CD4-positive, alpha-beta T cell treated with Interleukin-4 for 4 hours (primary cell): ENCODE measurements at regions not wholly inside any gene's neighbourhood (a gene's known extent, or its start where the extent isn't known, plus 50 kb on each side); places are given as distances from the start of the nearest gene placed in this dataset.
"Not testable (repeated sequence)": the region's sequence is repeated elsewhere in the genome, so short reads cannot be mapped to it uniquely, and the experiment has no call there.

Experiments
- DNase-seq: peaks from one replicate; pipeline ENCODE4 v3.0.0-alpha.2; 2020

DNA sequence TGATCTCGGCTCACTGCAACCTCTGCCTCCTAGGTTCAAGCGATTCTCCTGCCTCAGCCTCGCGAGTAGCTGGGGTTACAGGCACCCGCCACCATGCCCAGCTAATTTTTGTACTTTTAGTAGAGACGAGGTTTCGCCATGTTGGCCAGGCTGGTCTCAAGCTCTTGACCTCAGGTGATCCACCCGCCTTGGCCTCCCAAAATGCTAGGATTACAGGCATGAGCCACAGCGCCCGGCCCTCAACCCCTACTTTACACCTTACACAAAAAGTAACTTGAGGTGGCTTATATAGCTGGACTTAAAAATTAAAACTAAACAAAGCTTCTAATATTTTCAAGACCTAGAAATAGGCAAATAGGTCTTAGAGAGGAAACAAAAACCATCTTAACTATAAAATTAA, 524.0 kb upstream of the FAM174A start:
- DNase-seq: not testable (repeated sequence)

DNA sequence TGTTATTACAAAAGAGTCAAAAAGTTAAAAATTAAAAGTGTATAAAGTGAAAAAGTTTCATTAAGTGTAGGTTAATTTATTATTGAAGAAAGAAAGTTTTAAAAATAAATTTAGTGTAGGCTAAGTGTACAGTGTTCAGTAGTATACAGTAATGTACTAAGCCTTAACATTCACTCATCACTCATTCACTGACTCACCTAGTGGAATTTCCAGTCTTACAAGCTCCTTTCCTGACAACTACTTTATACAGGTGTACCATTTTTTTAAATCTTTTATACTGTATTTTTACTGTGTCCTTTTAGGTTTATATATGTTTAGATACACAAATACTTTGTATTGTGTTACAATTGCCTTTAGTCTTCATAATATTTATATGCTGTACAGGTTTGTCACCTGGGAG, 530.2 kb upstream of the FAM174A start:
- no peak for DNase-seq

DNA sequence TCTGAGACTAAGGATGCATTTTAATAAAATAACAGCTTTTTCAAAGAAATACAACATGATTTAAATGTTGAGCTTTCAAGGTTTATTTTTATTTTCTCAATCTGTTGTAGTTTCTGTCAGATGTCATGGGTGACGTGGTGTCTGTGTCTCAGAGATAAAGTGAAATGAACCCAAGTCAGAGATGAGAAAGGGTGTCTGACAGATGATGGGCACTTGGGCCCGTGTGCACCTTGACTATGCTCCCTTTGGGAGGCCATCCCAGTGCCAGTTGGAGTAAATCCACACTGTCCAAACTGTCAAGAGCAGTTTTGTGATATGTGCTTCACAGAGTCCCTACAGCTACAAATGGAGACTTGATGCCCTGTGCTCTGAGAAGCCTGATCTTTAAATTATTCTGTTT, 536.9 kb upstream of the FAM174A start:
- no peak for DNase-seq

DNA sequence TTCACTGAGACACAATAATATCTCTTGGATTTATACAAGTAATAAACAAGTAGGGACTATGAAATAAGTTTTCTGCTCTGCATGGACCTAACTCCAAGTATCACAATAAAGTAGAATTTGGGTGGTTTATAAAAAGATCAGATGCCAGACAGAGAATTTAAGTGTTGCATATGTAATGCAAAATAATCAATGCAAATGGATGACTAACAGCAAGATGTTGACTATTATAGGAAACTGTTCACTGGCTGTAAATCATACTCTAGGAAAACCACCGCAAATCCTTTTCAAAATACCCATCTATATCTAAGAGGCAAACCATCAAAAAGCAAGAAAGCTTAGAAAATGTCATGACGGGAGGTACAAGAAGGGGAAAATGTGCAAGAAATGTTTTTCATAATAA, 539.8 kb upstream of the FAM174A start:
- no peak for DNase-seq

DNA sequence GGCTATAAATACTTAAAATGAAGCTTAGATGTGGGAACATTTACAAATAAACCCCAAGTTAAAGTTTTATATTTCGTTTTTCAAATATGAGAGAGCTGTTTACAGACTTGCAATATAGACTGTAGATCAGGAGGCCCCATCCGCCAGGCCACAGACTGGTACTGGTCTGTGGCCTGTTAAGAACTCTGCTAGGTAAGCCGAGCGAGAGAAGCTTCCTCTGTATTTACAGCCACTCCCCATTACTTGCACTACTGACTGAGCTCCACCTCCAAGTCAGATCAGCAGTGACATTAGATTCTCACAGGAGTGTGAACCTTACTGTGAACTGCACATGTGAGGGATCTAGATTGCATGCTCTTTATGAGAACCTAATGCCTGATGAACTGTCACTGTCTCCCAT, 561.4 kb upstream of the FAM174A start:
- no peak for DNase-seq

DNA sequence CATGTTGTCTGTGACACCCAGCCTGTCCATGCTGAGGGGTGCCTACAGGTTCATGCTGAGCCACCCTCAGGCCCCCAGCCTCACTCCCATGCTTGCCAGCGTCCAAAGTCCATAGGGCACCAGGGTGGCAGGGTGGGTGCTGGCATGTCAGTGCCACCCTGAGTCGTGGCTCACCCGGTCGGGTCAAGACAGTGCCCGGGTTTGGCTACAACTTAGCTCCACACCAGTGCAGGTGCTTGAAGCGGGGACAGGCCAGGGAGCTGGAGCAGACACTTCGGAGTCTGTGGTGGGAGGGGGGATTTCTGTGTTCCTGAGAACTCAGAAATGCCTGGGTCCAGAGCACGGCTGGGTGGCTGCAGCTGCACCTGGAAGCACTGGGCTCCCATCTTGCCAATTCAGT, 579.2 kb upstream of the FAM174A start:
- DNase-seq: no peak

DNA sequence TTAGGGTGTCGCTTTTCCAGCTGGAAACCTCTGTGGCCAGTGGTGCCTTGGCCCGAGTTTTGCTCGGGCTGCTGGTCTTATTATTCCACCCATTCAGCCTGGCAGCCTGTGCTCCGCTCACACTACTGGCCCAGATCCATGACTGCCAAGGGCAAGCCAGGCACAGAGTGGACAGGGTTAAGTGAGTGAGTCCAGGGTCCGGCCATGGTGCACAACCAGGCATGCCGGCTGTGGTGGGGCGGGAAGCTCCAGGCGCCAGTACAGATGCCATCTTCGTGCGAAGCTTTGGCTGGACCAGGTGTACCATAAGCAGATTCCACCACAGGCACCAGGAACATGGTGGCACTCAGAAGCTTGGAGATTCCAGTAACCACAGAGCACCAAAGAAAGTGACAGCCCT, 580.2 kb upstream of the FAM174A start:
- DNase-seq: no peak

DNA sequence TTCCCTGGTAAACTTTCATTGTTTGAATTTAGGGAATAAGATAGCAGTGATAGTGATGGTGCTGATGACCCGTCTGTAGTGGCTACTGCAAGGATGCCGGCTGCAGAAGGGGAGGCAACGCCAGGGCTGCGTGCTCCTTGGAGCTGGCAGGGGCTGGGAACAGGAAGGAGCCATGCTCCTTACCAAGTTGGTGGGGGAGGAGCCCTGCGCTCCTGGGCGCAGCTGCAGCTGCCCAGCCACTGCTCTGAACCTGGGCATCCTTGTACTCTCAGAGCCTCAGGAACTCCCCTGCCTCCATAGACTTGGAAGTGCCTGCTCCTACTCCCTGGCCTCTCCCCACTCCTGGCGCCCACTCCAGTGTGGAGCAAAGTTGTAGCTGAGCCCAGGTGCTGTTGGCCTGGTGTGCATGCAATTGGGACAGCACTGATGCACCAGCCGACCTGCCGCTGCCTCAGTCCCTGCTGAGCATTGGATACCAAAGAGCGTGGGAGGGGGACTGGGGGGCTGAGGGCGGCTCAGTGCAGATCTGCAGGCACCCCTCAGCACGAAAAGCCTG, 585.1 kb upstream of the FAM174A start:
- DNase-seq: no peak

DNA sequence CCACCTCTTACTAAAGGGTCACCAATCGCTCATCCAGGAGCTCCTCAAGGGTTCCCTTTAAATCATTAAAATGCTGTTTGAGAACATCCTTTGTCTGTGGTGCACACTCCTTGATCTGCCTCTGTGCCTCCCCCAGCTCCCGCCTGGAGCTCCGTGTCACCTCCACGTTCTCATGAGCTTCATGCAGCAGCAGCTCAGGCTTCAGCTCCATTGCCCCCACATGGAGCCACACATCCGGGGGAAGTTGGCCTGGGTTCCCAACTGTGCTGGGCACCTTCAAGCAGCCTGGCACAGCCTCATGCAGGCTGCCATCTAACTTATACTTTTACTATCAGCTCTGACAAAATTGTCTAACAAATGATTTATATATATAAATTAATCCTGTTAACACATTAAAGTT, 585.8 kb upstream of the FAM174A start:
- no peak for DNase-seq

DNA sequence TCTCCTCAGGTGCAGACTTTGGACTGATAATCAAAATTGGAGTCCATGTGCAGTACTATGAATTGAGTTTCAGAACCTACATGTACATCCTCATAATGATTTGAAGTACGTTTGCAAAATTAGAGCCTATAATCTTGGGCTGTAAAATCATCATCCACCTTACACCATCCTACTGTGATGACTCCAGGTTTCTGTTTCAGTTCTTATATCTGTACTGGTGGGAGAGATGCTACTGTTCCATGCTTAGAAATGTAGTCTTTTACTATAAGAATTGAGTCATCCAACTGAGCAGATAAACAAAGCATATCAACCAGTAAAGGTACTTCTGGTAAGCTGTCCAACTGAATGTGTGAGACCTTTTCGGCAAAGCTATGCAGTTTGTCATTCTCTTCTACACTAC, 586.3 kb upstream of the FAM174A start:
- DNase-seq: no peak

DNA sequence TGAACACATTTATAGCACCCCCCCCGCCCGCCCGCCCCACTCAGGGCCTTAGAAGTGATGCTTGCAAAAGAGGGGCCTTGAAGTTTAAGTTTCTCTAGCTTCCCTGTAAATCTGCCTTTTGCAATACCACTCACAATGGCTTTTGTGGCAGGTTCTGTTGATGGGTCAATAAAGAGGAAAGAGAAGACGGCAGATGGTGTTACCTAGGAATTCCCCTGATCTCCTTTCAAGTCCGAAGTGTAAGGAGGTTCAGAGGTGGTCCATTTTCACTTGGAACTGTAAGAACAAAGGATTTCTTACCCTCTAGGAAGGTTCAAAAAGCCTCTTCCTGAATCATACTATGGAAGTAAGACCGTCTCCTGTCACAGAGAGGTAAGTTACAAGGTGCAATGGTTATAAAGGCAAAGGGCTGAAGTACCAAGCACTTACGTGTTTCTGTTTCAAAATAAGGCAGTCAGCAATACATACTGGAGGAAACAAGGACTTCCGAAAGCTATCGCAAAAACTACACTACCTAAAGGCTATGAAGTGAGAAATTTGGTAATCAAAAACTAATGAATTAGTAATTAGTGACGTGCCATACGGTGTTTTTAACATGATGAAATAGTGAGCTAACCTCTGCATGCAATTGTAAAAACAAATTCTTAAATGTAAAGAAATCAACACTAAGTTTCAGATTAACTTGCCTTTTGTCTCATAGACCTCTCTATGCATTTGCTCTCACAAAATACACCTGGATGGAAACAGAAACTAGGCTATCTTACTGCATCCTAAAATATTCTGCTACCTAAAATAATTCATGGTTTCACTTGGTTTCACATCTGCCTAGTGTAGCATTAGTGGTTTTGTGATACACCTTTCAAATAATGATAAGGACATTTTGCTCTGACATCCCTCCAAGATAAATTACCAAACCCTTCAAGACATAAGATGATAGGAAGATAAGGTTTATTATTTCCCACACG, 589.4 kb upstream of the FAM174A start:
- no peak for DNase-seq

DNA sequence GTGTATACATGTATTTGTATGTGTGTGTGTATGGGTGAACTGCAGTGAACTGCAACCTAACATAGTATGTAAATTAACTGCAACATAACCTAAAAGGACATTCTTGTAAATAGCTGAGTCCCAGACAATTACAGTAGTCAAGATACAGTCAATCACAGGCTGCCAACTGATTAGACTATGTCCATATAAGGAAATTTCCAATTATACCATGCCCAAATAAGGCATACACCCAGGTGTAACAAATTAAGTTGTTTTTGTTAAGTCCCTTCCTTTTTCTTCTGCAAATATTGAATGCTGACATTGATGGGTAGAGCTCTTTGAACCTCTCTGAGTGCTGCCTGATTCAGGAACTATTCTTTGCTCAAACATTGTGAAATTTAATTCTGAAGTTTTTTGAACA, 594.6 kb upstream of the FAM174A start:
- DNase-seq: no peak

DNA sequence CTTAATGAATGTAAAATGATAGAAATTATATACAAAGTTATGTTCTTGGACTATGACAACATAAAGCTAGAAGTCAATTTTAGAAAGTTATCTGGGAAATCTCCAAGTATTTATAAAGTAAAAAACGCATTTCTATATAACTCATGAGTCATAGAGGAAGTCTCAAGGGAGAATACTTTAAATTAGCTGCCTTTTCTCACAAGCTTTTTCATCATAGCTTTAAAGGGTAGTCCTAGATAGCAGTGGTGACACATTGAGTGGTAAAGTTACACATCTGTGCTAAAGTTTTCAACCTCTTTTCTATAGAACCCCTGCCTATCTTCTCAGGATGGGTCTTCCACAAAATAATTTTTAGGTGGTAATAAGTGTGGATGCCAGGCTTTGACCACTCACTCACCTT, 598.3 kb upstream of the FAM174A start:
- no peak for DNase-seq

DNA sequence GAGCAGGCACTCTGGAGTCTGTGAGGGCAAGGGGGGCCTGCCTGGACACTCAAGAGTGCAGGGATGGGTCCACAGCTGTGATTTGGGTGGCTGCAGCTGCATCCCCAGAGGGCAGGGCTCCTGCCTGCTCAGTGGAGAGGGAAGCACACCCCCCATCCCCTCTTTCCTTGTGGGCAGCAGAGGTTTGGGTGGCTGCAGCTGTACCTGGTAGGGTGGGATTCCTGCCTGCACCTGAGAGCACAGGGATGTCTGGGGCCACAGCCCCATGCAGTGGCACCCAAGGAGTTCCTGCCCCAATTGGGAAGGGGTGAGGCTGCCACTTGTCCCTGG, 605.4 kb upstream of the FAM174A start:
- no peak for DNase-seq

DNA sequence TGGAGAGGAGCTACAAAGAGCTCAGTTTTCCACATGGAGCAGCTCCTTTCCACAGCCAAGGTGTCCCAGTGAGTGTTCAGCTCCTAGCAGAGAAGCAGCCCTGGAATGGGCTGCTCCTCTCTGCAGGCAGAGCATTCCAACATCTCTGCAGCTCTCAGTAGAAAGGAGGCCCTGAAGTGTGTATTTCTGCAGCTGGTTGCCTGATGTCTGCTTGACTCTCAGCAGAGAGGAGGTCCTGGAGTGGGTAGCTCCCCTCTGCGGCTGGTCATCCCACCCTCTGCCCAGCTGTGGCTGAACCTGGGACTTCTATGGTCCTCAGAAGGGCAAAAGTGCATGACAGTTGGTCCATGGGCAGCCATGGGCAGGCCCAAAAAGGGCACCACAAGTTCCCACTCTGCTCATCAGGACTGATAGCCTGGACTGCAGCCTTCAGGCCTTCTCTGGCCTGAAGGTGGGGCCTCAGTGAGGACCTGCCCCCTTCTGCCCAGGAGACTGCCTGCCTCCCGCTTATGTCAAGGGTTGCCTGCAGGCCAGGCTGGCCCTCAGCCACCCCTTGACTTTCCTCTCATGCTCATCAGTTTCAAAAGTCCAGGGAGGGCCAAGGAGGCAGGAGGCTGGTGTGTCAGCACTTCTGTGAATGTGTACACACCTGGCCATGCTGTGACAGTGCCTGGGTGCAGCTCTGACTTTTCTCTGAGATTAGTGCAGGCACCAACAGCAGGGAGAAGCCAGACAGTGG, 605.9 kb upstream of the FAM174A start:
- no peak for DNase-seq

DNA sequence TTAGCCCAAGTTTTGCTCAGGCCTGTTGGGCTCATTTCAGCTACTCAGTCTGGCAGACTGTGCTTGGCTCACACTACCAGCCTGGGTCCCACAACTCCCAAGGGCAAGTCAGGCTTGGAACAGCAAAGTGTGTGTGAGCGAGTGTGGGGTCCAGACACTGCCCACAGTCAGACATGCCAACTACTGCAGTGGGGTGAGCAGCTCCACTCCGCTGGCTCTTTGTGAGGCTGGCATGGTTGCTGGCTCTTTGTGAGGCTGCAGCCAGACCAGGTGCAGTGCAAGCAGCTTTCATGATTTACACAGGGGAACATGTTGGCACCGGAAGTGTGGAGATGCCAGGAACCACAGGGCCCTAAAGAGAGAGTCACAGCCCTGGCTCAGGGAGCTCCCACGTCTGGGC, 606.7 kb upstream of the FAM174A start:
- DNase-seq: no peak

DNA sequence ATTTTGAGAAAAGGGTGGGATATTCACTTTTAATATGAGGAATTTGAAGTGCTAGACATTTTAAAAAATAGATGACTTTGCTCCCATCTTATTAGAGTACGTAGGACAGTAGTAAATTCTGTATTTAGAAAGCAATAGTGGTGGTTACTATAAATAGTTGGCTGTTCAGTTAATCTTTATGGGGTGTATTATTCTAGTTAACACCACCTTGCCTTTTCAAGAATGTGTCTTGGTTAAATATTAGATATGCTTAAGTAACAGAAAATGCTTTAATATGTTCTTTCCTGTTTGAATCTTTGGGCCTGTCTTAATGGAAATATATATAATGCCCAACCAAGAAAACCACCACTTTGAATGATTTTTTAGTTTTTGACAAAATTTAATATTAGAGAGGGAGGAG, 608.7 kb upstream of the FAM174A start:
- no peak for DNase-seq

DNA sequence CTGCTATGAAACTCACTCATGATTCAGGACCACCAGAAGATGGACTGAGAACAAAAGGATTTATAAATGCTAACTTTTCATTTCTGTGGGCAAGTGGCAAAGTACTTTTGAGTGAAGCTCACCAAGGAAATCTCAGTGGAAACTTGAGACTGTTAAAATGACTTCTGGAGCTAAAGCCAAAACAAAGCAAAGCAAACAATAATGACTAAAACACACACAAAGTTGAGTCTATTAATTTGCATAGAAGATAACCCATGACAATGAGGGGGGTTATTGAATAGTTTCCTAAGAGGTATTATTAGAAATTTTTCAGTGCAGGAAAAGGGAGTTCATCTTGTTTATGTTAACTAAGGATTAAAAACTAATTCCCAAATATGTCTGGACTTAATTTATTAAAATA, 612.8 kb upstream of the FAM174A start:
- no peak for DNase-seq

DNA sequence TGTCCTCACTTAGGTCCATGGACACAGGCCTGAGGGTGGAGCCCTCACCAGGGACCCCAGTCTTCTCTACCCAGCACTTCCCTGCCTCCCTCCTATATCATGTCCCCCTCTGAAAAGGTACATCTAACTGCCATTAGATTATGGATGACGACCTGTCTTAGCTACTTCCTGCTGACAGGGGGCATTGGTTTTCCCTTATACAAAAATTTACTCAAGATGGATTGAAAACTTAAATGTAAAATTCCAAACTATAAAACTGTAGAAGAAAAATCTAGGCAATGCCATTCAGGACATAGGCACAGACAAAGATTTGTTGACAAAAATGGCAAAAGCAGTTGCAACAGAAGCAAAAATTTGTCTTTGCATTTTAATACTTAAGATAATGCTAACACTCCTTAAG, 623.2 kb upstream of the FAM174A start:
- DNase-seq: no peak

DNA sequence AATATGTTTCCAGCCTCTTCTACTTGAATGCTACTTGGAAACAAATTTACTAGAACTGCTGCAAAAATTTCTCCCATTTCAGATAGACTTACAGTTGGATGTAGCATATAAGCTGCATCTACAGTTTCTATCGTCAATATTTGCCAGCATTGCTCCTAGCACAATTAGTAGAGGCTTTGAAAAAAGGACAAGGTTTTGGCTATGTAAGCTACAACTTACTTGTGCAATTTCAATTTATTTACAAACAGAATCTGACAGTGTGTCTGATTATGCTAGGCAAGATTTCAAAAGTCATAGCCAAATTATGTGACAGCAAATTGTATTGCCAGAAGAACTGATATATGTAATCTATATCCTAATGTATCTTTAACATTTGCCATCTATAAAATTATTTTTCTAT, 628.4 kb upstream of the FAM174A start:
- DNase-seq: no peak

DNA sequence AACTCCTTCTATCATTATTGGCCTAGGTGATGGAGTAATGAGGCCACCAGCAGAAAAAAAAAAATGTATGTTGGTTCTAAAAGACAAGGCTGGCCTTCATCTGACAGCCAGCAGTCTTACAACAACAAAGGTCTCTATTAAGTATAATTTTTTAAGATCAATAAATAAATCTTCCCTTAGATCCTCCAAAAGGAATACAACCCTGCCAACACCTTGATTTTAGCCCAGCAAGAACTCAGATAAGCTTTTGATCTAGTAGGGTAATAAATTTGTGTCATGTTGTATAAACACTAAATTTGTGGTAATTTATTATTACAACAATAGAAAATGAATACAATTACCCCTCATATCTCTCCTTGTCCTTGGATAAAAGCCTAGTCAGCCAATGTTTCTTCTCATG, 633.2 kb upstream of the FAM174A start:
- DNase-seq: no peak

DNA sequence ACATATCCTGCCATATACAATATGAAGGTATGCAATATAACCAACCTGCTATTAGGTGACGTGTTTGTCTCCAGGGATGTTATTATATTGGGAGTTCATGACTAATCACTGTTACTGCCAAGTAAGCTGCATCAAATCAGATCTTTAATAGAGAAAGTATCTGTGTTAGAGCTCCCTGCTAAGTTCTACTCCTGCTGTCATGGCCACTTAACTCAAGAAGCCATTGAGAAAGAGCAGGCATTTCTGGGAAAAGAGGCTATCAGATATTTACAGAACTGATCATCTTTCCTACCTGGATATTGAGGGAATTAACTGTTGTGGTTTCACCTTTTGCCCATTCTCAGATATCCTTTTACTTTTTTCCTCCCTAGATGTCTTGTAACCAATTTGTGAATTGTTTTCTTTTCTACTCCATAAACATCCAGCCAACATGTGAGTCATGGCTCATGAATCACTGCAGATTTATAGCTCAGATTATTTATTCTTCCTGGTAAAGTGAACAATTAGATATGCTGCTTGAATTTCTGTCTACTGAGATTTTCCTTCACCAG, 634.8 kb upstream of the FAM174A start:
- DNase-seq: no peak

DNA sequence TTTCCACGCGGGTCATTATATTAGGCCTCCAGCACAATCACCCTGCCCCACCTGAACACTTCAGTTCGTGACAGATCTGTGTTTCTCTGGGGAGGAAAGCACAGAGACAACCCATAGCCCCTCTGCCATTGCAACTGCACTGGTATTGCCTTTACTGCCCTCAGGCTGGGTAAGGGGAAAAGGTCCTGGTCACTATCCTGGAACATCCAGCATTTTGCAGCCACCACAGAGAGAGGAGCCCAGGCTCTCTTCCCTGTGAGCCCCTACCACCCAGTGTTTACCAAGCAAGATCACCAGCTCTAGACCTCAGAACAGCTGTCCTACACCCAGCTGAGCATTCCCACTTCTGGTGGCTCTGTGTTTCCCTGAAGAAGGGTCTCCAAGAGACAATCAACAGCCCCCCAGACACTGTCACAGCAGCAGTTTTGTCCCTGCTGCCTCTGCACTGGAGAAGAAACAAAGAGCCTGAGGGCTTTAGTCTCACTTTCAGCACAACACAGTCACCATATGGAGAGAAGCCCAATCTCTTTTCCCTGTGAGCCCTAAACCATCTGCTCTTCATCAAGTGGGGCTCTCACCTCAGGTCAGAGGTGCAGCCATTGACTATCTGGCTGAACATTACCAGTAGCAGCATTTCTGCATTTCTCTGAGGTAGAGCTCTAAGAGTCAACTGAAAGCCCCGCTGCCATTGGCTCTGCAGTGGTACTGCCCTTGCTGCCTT, 655.2 kb upstream of the FAM174A start:
- no peak for DNase-seq
